ENCODE measurements at regions not wholly inside any gene's neighbourhood (a gene's known extent, or its start where the extent isn't known, plus 50 kb on each side); places are given as distances from the start of the nearest gene placed in this dataset.
"Not testable (repeated sequence)": the region's sequence is repeated elsewhere in the genome, so short reads cannot be mapped to it uniquely, and the experiment has no call there.

DNA sequence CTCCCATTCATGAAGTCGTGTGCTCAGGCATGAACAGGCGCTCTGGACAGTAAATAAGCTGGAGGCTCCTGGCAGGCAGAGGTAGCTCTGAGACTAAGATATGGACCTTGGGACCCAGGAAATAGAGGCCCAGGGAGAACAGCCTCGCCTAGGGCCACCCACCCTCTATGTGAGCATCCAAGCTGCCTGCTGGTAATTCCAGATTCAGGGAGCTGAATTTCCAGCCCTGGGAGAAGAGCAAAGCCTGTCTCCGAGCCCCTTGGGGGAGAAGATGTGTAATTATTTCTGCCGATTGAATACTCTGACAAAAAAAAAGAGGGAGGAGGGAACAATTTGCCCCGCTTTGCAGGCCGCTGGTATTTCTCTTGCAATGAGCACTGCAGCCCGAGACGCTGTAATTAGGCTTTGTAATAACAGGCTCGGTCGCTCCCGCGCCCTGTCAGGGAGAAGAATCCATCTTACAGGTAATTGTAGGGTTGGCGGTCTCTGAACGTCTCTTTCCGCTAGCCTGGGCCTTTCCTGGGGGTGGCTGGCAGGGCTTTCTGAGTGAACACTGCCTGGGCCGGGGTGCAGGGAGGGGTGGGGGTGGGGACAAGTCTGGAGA is 131.5 kb downstream of the WNT7A start:
- TF ChIP-seq, protein P1, sequence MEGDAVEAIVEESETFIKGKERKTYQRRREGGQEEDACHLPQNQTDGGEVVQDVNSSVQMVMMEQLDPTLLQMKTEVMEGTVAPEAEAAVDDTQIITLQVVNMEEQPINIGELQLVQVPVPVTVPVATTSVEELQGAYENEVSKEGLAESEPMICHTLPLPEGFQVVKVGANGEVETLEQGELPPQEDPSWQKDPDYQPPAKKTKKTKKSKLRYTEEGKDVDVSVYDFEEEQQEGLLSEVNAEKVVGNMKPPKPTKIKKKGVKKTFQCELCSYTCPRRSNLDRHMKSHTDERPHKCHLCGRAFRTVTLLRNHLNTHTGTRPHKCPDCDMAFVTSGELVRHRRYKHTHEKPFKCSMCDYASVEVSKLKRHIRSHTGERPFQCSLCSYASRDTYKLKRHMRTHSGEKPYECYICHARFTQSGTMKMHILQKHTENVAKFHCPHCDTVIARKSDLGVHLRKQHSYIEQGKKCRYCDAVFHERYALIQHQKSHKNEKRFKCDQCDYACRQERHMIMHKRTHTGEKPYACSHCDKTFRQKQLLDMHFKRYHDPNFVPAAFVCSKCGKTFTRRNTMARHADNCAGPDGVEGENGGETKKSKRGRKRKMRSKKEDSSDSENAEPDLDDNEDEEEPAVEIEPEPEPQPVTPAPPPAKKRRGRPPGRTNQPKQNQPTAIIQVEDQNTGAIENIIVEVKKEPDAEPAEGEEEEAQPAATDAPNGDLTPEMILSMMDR (IDR thresholded peaks at IDR 0.05), result no peak
- no peak overlapping the region for H3K27ac ChIP-seq
- no peak overlapping the region for H3K4me3 ChIP-seq
- no peak for DNase-seq (ENCODE audit: low spot score)
- H3K36me3 ChIP-seq, result no peaks in the 10 kb centered on the region
- H3K27me3 ChIP-seq, result no peaks in the 10 kb centered on the region
- no peaks in the 10 kb centered on the region for H3K4me1 ChIP-seq
- H3K9me3 ChIP-seq, result no peaks in the 10 kb centered on the region

DNA sequence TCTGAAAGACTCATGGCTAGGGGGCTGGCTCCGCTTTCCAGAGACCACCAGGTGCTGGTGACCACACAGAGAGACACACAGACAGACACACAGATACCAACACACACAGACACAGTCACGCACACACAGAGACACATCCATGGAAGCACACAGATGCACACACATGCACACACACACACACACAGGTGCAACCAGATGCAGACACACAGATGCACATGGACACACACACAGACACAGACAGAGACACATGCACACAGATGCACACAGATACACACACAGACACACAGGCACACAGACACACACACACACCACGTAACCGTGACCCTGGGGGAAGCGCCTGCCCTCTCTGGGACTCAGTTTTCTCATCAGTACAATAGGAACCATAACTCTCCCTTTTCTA is 132.2 kb downstream of the WNT7A start:
- no peak for DNase-seq (ENCODE audit: low spot score)
- H3K4me1 ChIP-seq, result no peaks in the 10 kb centered on the region
- no peak overlapping the region for H3K27ac ChIP-seq
- H3K36me3 ChIP-seq, result no peaks in the 10 kb centered on the region
- H3K9me3 ChIP-seq, result no peaks in the 10 kb centered on the region
- TF ChIP-seq, protein P1 (IDR thresholded peaks at IDR 0.05), result no peak
- no peak overlapping the region for H3K4me3 ChIP-seq
- no peaks in the 10 kb centered on the region for H3K27me3 ChIP-seq

DNA sequence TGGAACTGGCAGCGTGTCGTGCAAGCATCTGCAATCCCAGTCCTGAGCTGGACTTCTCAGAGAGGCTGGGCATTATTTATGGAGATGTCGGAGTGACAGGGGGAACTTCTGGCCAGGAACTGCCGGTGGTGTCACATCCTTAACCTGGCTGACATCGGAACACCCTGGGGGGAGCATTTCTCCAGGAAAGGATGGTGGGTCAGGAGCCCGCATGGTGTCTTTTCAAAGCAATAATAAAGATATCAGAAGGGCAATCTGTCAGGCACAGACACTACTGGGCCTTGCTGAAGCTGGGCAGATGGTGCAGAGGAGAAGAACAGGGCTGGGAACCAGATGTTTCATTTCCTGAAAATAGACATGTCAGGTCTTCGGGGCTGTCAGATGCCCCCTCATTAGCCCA is 133.5 kb downstream of the WNT7A start:
- Histone ChIP-seq H3K9me3 (peaks cover 0 to 7% of the 10 kb centered on the region in 2 donors), H3K36me3 (no peaks in the 10 kb centered on the region), H3K27me3 (no peaks in the 10 kb centered on the region), H3K4me3 (no peak overlapping the region), H3K27ac (no peak overlapping the region), H3K4me1 (no peaks in the 10 kb centered on the region)
- DNase-seq (ENCODE audit: low spot score), result no peak
- TF ChIP-seq, protein P1 (IDR thresholded peaks at IDR 0.05), result no peak

DNA sequence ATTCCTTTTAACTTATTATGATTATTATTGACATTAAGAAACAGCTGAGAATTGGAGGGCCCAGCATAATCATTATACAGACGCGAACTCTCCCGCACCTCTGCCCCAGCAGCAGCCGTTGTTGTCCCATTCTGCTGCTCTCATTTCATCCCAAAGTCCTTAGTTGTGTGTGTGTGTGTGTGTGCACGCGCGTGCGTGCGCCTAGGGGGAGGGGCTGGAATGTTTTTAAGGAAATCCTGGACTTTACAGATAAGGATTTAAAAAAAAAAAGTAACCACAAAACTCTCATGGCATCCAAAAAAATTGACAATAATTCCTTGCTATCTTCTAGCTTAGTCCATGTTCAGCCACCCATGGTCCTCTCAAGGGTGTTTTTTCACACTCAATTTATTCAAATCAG is 134.2 kb downstream of the WNT7A start:
- Histone ChIP-seq H3K9me3 (peaks cover 0 to 7% of the 10 kb centered on the region in 2 donors), H3K4me3 (no peak overlapping the region), H3K4me1 (no peaks in the 10 kb centered on the region), H3K27me3 (no peaks in the 10 kb centered on the region), H3K36me3 (no peaks in the 10 kb centered on the region), H3K27ac (no peak overlapping the region)
- no peak for DNase-seq (ENCODE audit: low spot score)
- TF ChIP-seq, protein P1 (IDR thresholded peaks at IDR 0.05), result no peak

DNA sequence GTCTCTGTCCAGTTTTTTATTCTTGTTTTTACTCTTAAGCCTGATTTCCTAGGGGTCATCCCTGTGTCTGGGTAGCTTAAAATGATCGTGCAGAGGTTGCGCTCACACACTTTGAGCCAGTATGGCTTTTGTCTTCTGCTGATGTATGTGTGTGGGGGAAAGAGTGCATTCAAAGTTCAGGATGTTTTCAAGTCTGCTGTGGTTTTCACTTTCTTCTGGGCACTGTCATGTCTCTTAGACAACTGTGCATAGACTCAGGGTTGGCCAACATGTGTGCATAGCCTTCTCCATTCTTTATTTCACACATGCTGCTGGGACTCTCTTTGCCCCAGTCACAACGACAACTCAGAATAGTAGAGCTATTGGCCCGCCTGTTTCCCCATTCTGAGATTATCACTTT is 139.1 kb downstream of the WNT7A start:
- Histone ChIP-seq H3K27ac (no peak overlapping the region), H3K4me1 (no peaks in the 10 kb centered on the region)

DNA sequence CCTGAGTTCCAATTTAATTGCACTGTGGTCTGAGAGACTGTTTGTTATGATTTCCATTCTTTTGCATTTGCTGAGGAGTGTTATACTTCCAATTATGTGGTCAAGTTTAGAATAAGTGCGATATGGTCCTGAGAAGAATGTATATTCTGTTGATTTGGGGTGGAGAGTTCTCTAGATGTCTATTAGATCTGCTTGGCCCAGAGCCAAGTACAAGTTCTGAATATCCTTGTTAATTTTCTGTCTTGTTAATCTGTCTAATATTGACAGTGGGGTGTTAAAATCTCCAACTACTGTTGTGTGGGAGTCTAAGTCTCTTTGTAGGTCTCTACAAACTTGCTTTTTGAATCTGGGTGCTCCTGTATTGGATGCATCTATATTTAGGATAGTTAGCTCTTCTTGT is 146.1 kb downstream of the WNT7A start:
- not testable (repeated sequence) for H3K27me3 ChIP-seq, H3K27ac ChIP-seq

More for the DNA sequence above, 139.1 kb downstream of the WNT7A start:
- DNase-seq (ENCODE audit: low spot score), result no peak
- no peak overlapping the region for H3K4me3 ChIP-seq
- TF ChIP-seq, protein P1 (IDR thresholded peaks at IDR 0.05), result no peak
- no peaks in the 10 kb centered on the region for H3K36me3 ChIP-seq
- H3K27me3 ChIP-seq, result no peaks in the 10 kb centered on the region
- peaks cover 0 to 15% of the 10 kb centered on the region in 2 donors for H3K9me3 ChIP-seq

More for the DNA sequence above, 146.1 kb downstream of the WNT7A start:
- not testable (repeated sequence) for H3K4me1 ChIP-seq; DNase-seq (ENCODE audit: low spot score); H3K36me3 ChIP-seq; H3K4me3 ChIP-seq
- H3K9me3 ChIP-seq, result peaks cover 0 to 18% of the 10 kb centered on the region in 2 donors

Measured in right atrium auricular region (tissue), 2 donors.